ENCODE measurements at regions not wholly inside any gene's neighbourhood (a gene's known extent, or its start where the extent isn't known, plus 50 kb on each side); places are given as distances from the start of the nearest gene placed in this dataset.

DNA sequence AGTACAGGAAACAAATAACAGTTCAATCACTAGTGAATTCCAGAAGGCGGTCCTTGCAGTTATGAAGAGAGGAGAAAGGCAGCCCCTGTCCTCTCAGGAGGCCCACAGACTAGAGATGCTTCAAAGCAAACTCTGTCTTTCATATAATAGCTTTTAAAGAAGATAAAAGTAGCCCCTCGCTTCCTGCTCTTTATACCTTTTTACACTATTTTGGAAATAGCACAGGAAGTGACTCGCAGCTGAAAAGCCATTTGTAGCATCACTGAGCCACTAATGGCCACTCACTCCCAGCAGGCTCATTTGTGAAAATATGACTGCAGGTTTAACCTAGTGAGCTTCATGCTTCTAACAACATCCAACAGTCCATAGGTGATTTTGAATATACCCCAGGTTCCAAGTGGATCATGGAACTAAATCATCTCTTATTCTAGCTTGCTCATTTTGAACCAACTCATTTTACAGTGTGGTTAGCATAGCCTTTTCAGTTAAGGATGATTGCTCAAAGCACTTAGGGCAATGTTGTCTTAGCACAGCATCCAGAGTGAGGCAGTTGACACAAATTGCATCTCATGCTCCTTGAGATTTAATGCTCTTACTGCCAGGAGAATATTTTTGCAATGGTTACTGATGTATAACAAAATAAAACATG is 136.0 kb upstream of the NRSN1 start:
- Mint-ChIP-seq H3K4me3 (no peak overlapping the region), H3K9me3 (no peaks in the 10 kb centered on the region)
- no peak for DNase-seq

GRCh38 chr6:23994013-23994412 is 132.0 kb upstream of the NRSN1 start:
- no peak for DNase-seq
- Mint-ChIP-seq H3K4me1 (no peaks in the 10 kb centered on the region), H3K27me3 (no peaks in the 10 kb centered on the region), H3K4me3 (no peak overlapping the region), H3K27ac (no peak overlapping the region), H3K36me3 (no peaks in the 10 kb centered on the region), H3K9me3 (no peaks in the 10 kb centered on the region)
- CTCF ChIA-PET = no interaction called here

More for the DNA sequence above, 136.0 kb upstream of the NRSN1 start:
- Mint-ChIP-seq H3K36me3 (no peaks in the 10 kb centered on the region), H3K4me1 (no peaks in the 10 kb centered on the region), H3K27ac (no peak overlapping the region), H3K27me3 (no peaks in the 10 kb centered on the region)
- CTCF ChIA-PET = no interaction called here

DNA sequence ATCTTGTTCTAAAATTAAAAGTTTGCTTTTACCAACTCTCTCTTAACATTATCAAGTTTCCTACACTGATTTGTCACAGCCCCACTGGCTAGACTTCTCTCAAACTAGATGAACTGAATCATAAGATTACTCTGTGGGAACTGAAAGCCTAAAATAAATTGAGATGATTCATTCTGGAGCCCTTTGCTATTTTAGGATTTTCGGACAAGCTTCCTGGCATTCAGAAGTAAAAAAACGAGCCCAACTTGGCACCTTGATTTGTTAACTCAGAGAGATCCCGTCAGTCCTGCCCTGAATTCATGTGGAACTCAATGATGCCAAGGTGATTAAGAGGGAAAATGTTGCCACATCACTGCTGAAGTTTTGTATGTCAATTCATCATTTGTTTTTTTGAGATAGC is 122.0 kb upstream of the NRSN1 start:
- H3K36me3 Mint-ChIP-seq = no peaks in the 10 kb centered on the region
- CTCF ChIA-PET = no interaction called here
- no peaks in the 10 kb centered on the region for H3K4me1 Mint-ChIP-seq
- H3K27ac Mint-ChIP-seq = no peak overlapping the region
- DNase-seq = no peak
- peaks cover 1% of the 10 kb centered on the region for H3K9me3 Mint-ChIP-seq
- H3K27me3 Mint-ChIP-seq = no peaks in the 10 kb centered on the region
- H3K4me3 Mint-ChIP-seq = no peak overlapping the region

DNA sequence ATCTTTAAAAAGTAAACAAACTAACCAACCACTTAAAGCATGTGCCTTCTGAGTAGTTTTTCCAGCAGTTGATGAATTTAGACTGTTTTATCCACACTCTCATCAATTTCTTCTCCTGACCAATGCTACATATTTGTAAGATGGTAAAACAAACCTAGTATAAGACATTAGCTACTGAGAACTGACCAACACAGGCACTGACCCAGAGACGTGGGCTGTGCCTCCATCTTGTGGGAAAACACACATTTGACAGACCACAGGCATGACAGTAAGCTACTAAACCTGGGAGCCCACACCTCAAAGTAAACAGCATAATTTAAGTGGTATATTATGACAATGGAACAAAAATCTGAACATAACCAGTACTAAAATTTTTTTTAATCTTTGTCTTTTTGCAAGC is 121.4 kb upstream of the NRSN1 start:
- Mint-ChIP-seq H3K9me3 (peaks cover 1% of the 10 kb centered on the region), H3K27me3 (no peaks in the 10 kb centered on the region), H3K27ac (no peak overlapping the region), H3K4me3 (no peak overlapping the region), H3K36me3 (no peaks in the 10 kb centered on the region), H3K4me1 (no peaks in the 10 kb centered on the region)
- DNase-seq = no peak
- CTCF ChIA-PET = interaction anchor here (0.7 kb wide), 1 partner anchor 134 kb away, joined by 3 read pairs; no protein-coding TSS in a partner anchor

- Mint-ChIP-seq H3K9me3 (peaks cover 1% of the 10 kb centered on the region), H3K27me3 (no peaks in the 10 kb centered on the region), H3K27ac (no peak overlapping the region), H3K4me1 (no peaks in the 10 kb centered on the region), H3K4me3 (no peak overlapping the region), H3K36me3 (no peaks in the 10 kb centered on the region)
- CTCF ChIA-PET = no interaction called here
- no peak for DNase-seq
Observed at GRCh38 chr6:24006254-24006653, 119.8 kb upstream of the NRSN1 start.

DNA sequence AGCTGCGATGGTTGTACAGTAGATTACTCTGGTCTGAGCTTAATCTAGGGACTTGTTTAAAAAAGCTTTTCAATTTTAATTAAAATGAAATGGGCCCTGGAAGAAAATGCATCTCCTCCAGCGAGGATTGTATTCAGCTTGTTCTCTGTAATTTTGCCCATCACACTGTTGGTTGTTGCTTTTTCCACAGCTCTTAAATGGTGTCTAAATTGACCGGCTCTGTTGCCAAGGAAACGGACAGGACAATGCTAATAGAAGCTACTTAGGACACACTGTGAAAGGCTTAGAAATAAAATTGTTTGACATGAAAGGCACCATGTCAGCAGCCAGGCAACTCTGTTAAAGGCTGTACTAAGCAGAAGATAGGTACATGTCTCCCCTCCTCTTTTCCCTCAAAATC is 116.7 kb upstream of the NRSN1 start:
- CTCF ChIA-PET = no interaction called here
- no peak overlapping the region for H3K27ac Mint-ChIP-seq
- H3K9me3 Mint-ChIP-seq = peaks cover 4% of the 10 kb centered on the region
- H3K4me3 Mint-ChIP-seq = no peak overlapping the region
- no peaks in the 10 kb centered on the region for H3K27me3 Mint-ChIP-seq
- no peaks in the 10 kb centered on the region for H3K4me1 Mint-ChIP-seq
- DNase-seq = no peak
- H3K36me3 Mint-ChIP-seq = no peaks in the 10 kb centered on the region

GRCh38 chr6:24010133-24010532 is 115.9 kb upstream of the NRSN1 start:
- H3K4me1 Mint-ChIP-seq = no peaks in the 10 kb centered on the region
- H3K27ac Mint-ChIP-seq = no peak overlapping the region
- no peaks in the 10 kb centered on the region for H3K36me3 Mint-ChIP-seq
- CTCF ChIA-PET = no interaction called here
- no peak for DNase-seq
- peaks cover 6% of the 10 kb centered on the region for H3K9me3 Mint-ChIP-seq
- no peak overlapping the region for H3K4me3 Mint-ChIP-seq
- H3K27me3 Mint-ChIP-seq = no peaks in the 10 kb centered on the region

DNA sequence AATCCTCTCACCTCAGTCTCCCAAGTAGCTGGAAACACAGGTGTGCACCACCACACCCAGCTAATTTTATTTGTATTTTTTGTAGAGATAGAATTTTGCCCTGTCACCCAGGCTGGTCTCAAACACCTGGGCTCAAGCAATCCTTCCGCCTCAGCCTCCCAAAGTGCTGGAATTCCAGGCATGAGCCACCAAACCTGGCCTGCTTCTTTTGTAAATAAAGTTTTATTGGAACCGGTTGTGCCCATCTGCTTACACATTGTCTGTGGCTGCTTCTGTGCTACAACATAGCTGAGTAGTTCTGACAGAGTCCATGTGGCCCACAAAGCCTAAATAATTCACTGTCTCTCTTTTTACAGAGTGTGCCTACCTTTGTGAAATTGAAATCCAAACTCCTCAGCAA is 109.7 kb upstream of the NRSN1 start:
- CTCF ChIA-PET = no interaction called here
- H3K27me3 Mint-ChIP-seq = no peaks in the 10 kb centered on the region
- H3K4me1 Mint-ChIP-seq = no peaks in the 10 kb centered on the region
- no peak overlapping the region for H3K27ac Mint-ChIP-seq
- H3K36me3 Mint-ChIP-seq = no peaks in the 10 kb centered on the region
- H3K9me3 Mint-ChIP-seq = peaks cover 9% of the 10 kb centered on the region
- H3K4me3 Mint-ChIP-seq = no peak overlapping the region
- DNase-seq = no peak

DNA sequence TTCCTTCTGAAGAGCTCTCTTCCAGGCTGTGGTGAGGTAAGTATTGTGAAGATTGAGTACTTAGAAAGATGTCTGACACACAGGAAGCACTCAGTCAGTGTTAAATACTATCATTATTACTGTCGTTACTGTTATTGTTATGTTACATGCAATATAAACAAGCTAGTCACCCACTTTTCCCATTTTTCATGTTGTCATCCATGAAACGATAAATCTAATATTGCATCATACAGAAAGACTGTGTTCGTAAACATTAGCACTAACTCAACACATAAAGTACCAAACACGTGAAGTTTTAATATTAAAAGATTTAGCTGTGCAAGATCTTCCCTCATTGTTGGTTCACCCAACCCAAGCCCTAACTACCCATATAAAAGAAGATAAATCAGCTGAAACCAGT is 109.2 kb upstream of the NRSN1 start:
- DNase-seq = no peak
- CTCF ChIA-PET = no interaction called here
- no peaks in the 10 kb centered on the region for H3K27me3 Mint-ChIP-seq
- H3K27ac Mint-ChIP-seq = no peak overlapping the region
- H3K4me1 Mint-ChIP-seq = no peaks in the 10 kb centered on the region
- H3K4me3 Mint-ChIP-seq = no peak overlapping the region
- H3K9me3 Mint-ChIP-seq = peaks cover 8% of the 10 kb centered on the region
- H3K36me3 Mint-ChIP-seq = no peaks in the 10 kb centered on the region

- no peaks in the 10 kb centered on the region for H3K27me3 Mint-ChIP-seq
- H3K4me1 Mint-ChIP-seq = no peaks in the 10 kb centered on the region
- H3K4me3 Mint-ChIP-seq = no peak overlapping the region
- no peaks in the 10 kb centered on the region for H3K36me3 Mint-ChIP-seq
- H3K27ac Mint-ChIP-seq = no peak overlapping the region
- CTCF ChIA-PET = no interaction called here
- H3K9me3 Mint-ChIP-seq = peaks cover 7% of the 10 kb centered on the region
- no peak for DNase-seq
Observed at GRCh38 chr6:24019393-24019792, 106.6 kb upstream of the NRSN1 start.

DNA sequence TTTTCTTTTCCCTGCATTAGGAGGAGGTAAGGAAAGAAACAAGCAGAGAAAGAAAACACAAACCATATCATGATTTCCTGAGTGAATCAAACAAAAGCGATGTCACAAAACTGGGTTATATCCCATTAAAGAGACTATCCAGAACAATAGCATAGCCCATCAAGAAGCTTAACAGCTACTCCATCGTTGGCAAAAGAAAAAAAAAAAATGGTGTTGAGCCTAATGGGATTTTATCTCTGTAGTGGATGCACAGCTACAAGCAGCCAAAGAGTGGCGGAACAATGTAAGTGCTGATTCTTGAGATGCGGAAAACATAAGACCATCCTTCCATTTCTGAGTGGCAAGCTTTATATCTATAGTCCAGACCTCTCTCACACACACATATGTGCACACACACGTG is 106.2 kb upstream of the NRSN1 start:
- no peak overlapping the region for H3K27ac Mint-ChIP-seq
- H3K4me1 Mint-ChIP-seq = no peaks in the 10 kb centered on the region
- H3K9me3 Mint-ChIP-seq = peaks cover 7% of the 10 kb centered on the region
- no peak for DNase-seq
- H3K4me3 Mint-ChIP-seq = no peak overlapping the region
- CTCF ChIA-PET = no interaction called here
- H3K36me3 Mint-ChIP-seq = no peaks in the 10 kb centered on the region
- H3K27me3 Mint-ChIP-seq = no peaks in the 10 kb centered on the region

DNA sequence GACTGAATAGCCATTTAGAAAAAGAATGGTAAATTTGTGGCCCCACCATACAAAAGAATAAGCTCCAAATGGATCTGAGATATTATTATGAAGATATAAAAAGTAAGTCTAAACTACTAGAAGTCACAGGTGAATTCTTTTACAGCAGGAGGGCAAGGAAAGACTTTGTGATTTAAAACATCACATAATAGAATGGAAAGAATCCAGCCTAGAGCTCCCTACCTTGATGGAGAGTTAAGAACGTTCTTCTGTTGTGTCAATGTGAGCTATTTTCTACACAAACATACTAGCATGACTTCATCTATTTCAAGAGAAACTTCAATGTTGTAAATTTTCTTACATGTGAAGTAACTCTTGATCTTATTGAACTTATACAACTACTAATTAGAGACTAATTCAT is 100.0 kb upstream of the NRSN1 start:
- no peaks in the 10 kb centered on the region for H3K9me3 Mint-ChIP-seq
- no peaks in the 10 kb centered on the region for H3K4me1 Mint-ChIP-seq
- CTCF ChIA-PET = no interaction called here
- H3K4me3 Mint-ChIP-seq = no peak overlapping the region
- no peak overlapping the region for H3K27ac Mint-ChIP-seq
- H3K36me3 Mint-ChIP-seq = no peaks in the 10 kb centered on the region
- DNase-seq = no peak
- H3K27me3 Mint-ChIP-seq = no peaks in the 10 kb centered on the region

GRCh38 chr6:24031496-24031895 is 94.5 kb upstream of the NRSN1 start:
- Mint-ChIP-seq H3K9me3 (peaks cover 6% of the 10 kb centered on the region), H3K4me3 (no peak overlapping the region), H3K4me1 (no peaks in the 10 kb centered on the region), H3K36me3 (no peaks in the 10 kb centered on the region), H3K27me3 (no peaks in the 10 kb centered on the region), H3K27ac (no peak overlapping the region)
- CTCF ChIA-PET = no interaction called here
- no peak for DNase-seq

DNA sequence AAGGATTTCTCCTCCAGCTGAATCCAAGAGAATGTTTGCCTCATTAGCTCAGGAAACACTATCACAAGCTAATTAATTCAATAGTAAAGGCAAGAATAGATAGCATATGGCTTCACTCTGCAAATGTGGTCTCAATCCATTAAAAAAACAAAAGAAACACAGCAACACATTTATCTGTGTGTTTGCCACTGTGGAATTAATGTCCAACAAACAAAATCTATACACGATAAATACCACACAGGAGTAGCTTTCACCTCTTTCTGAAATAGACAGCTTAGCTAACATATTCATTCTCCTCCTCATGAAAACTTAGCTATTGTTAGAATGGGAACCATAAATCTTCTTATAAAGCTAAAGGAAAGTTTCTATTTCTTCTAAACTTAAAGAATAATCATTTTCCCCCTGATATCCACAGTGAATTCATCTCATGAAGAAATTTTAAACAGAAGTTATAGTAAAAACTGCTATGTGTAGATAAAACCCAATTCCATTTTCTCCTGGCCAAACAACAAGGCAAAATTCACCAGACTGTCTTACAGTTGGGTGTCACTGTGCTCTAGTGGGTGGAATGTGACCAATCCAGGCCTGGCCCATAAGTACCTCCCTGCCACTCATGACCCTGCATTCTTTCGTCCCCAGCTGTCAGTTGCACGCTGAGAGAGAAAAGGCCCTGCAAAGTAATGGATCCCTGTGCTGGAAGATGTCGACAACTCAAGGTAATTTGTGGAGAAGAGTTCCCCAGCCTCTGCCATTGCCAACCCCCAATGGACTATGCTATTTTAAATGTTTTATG is 92.9 kb upstream of the NRSN1 start:
- Mint-ChIP-seq H3K27ac (no peak overlapping the region), H3K4me1 (no peaks in the 10 kb centered on the region), H3K27me3 (no peaks in the 10 kb centered on the region), H3K4me3 (no peak overlapping the region), H3K36me3 (no peaks in the 10 kb centered on the region), H3K9me3 (peaks cover 6% of the 10 kb centered on the region)
- CTCF ChIA-PET = no interaction called here
- no peak for DNase-seq

GRCh38 chr6:24043848-24044247 is 82.2 kb upstream of the NRSN1 start:
- no peak for DNase-seq
- no peaks in the 10 kb centered on the region for H3K4me1 Mint-ChIP-seq
- H3K9me3 Mint-ChIP-seq = peaks cover 3% of the 10 kb centered on the region
- no peak overlapping the region for H3K4me3 Mint-ChIP-seq
- no peak overlapping the region for H3K27ac Mint-ChIP-seq
- no peaks in the 10 kb centered on the region for H3K36me3 Mint-ChIP-seq
- H3K27me3 Mint-ChIP-seq = no peaks in the 10 kb centered on the region
- CTCF ChIA-PET = no interaction called here

Data from activated naive CD4-positive, alpha-beta T cell treated with anti-CD3 and anti-CD28 coated beads, Interleukin-2, amount 10 ng/mL, durations not matched to agents 7 days and 5 days (primary cell).